Fibroblast of lung (primary cell): ENCODE measurements at regions not wholly inside any gene's neighbourhood (a gene's known extent, or its start where the extent isn't known, plus 50 kb on each side); places are given as distances from the start of the nearest gene placed in this dataset.
A peak's percentile ranks its signal among the peaks of the same experiment; 100 is the strongest.

Source experiments
- DNase-seq, 2 donors: peaks; one replicate each; pipeline versions ENCODE4 v3.0.0 to v3.0.0-alpha.2; 2010; ENCODE audit warnings: low read depth in 2 of 2
- H2AFZ ChIP-seq: 2 replicates; pipeline ENCODE4 v1.5.1; 2012; ENCODE audit warnings: low read length, control low read depth, inconsistent platforms
- H3K27ac ChIP-seq: 2 replicates; pipeline ENCODE4 v1.5.1; 2011; ENCODE audit warnings: low read length, control low read depth; ENCODE audit not compliant: insufficient read depth
- H3K27me3 ChIP-seq: 2 replicates; pipeline ENCODE4 v1.5.1; 2011; ENCODE audit warnings: mild to moderate bottlenecking, low read length; ENCODE audit not compliant: control insufficient read depth, insufficient read depth
- H3K36me3 ChIP-seq: 2 replicates; pipeline ENCODE4 v1.5.1; 2011; ENCODE audit warnings: low read length; ENCODE audit not compliant: control insufficient read depth, insufficient read depth
- H3K4me1 ChIP-seq: 2 replicates; pipeline ENCODE4 v1.5.1; 2011; ENCODE audit warnings: low read length; ENCODE audit not compliant: control insufficient read depth, insufficient read depth; ENCODE audit errors: extremely low read depth
- H3K4me2 ChIP-seq: 2 replicates; pipeline ENCODE4 v1.5.1; 2011; ENCODE audit warnings: low read length, control low read depth; ENCODE audit not compliant: insufficient read depth; ENCODE audit errors: extremely low read depth
- H3K4me3 ChIP-seq, 4 experiments: fragments of 200-600 bp in 1 of 4; sonication (generic) in 1 of 4; replicated peaks in 1 of 4; 2 replicates each; pipeline ENCODE4 v1.5.1; 2011 to 2016; ENCODE audit warnings: low read length in 4 of 4, low read depth in 3 of 4, mild to moderate bottlenecking in 3 of 4, control low read depth in 2 of 4, inconsistent platforms in 1 of 4, mixed read lengths in 1 of 4; ENCODE audit not compliant: insufficient read depth in 1 of 4; ENCODE audit errors: control extremely low read depth in 1 of 4
- H3K79me2 ChIP-seq: 2 replicates; pipeline ENCODE4 v1.5.1; 2012; ENCODE audit warnings: mild to moderate bottlenecking, low read length, inconsistent platforms; ENCODE audit not compliant: control insufficient read depth, insufficient read depth
- H3K9ac ChIP-seq: 2 replicates; pipeline ENCODE4 v1.5.1; 2011; ENCODE audit warnings: mild to moderate bottlenecking, low read length, control low read depth; ENCODE audit not compliant: insufficient read depth
- H3K9me3 ChIP-seq: 2 replicates; pipeline ENCODE4 v1.5.1; 2012; ENCODE audit warnings: low read depth, low read length; ENCODE audit not compliant: control insufficient read depth, insufficient read depth
- H4K20me1 ChIP-seq: 2 replicates; pipeline ENCODE4 v1.5.1; 2011; ENCODE audit warnings: low read length; ENCODE audit not compliant: control insufficient read depth, insufficient read depth; ENCODE audit errors: extremely low read depth
- EZH2 ChIP-seq: IDR thresholded peaks from 2 replicates; pipeline ENCODE4 v1.5.1; 2012; ENCODE audit warnings: low read length, control low read depth, mild to moderate bottlenecking; ENCODE audit errors: missing control alignments
- TF ChIP-seq, protein P1 (sequence below), 2 donors: IDR thresholded peaks in 1 of 2; conservative IDR thresholded peaks in 1 of 2; 1 replicate in 1 of 2; 2 replicates in 1 of 2; pipeline ENCODE4 v1.5.1; 2011 to 2012; ENCODE audit warnings: low read length in 2 of 2, control low read depth in 1 of 2, inconsistent platforms in 1 of 2, low read depth in 1 of 2, mild to moderate bottlenecking in 1 of 2

DNA sequence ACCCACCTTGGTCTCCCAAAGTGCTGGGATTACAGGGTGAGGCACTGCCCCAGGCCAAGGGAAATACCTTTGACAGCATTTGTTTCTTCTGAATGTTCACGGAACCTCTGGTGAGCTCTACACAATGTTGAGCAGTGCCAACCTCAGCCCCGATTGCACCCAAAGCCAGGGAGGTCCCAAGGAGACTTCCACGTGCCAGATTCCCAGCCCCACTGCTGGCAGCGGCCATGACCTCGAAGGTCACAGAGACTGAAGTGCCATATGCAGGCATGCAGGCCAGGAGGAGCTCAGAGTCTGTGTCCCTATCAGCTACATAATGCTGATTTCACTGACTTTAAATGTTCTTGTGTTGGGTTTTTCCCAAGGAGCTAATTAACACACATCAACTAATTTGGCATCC lies 226.4 kb upstream of the FOXF1 start:
- Histone ChIP-seq H3K9ac (no peak overlapping the region), H3K9me3 (no peaks in the 10 kb centered on the region), H4K20me1 (no peaks in the 10 kb centered on the region), H3K4me1 (no peaks in the 10 kb centered on the region), H3K79me2 (no peaks in the 10 kb centered on the region), H3K27me3 (peaks cover 26% of the 10 kb centered on the region), H3K4me3 (no peak overlapping the region), H3K27ac (no peak overlapping the region), H3K4me2 (no peak overlapping the region), H3K36me3 (no peaks in the 10 kb centered on the region), H2AFZ (no peak overlapping the region)
- no peak for DNase-seq
- TF ChIP-seq EZH2, result no peak
- TF ChIP-seq, protein P1, sequence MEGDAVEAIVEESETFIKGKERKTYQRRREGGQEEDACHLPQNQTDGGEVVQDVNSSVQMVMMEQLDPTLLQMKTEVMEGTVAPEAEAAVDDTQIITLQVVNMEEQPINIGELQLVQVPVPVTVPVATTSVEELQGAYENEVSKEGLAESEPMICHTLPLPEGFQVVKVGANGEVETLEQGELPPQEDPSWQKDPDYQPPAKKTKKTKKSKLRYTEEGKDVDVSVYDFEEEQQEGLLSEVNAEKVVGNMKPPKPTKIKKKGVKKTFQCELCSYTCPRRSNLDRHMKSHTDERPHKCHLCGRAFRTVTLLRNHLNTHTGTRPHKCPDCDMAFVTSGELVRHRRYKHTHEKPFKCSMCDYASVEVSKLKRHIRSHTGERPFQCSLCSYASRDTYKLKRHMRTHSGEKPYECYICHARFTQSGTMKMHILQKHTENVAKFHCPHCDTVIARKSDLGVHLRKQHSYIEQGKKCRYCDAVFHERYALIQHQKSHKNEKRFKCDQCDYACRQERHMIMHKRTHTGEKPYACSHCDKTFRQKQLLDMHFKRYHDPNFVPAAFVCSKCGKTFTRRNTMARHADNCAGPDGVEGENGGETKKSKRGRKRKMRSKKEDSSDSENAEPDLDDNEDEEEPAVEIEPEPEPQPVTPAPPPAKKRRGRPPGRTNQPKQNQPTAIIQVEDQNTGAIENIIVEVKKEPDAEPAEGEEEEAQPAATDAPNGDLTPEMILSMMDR (conservative IDR thresholded peaks at IDR 0.05 in 1 of 2, IDR thresholded peaks at IDR 0.05 in 1 of 2; ENCODE audit: low read depth in 1 of 2, low read length in 2 of 2), result no peak

DNA sequence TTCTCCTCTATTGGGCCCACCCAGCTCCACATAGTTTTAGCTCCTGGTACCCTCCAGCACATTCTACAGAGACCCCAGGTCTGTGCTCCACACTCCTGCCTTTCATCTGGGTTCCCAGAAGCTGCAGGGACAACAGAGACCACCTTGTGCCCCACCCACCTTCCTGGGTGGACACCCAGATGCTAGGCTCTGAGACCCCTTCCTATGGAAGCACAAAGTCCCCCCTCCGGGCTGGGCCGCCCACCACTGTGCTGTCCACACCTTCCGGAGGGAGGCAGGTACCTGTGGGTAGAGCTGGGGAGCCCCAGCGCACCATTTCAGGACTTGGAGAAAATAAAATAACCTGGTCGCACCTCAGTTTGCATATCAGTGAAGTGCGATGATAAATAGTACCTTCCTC lies 224.9 kb upstream of the FOXF1 start:
- Histone ChIP-seq H3K4me2 (no peak overlapping the region), H3K27me3 (peaks cover 27% of the 10 kb centered on the region), H3K4me1 (no peaks in the 10 kb centered on the region), H3K79me2 (no peaks in the 10 kb centered on the region), H3K9ac (no peak overlapping the region), H3K4me3 (no peak overlapping the region), H3K9me3 (no peaks in the 10 kb centered on the region), H3K36me3 (no peaks in the 10 kb centered on the region), H4K20me1 (no peaks in the 10 kb centered on the region), H3K27ac (no peak overlapping the region), H2AFZ (no peak overlapping the region)
- no peak for DNase-seq
- TF ChIP-seq, protein P1 (conservative IDR thresholded peaks at IDR 0.05 in 1 of 2, IDR thresholded peaks at IDR 0.05 in 1 of 2; ENCODE audit: low read depth in 1 of 2, low read length in 2 of 2), result no peak
- no peak for TF ChIP-seq EZH2

DNA sequence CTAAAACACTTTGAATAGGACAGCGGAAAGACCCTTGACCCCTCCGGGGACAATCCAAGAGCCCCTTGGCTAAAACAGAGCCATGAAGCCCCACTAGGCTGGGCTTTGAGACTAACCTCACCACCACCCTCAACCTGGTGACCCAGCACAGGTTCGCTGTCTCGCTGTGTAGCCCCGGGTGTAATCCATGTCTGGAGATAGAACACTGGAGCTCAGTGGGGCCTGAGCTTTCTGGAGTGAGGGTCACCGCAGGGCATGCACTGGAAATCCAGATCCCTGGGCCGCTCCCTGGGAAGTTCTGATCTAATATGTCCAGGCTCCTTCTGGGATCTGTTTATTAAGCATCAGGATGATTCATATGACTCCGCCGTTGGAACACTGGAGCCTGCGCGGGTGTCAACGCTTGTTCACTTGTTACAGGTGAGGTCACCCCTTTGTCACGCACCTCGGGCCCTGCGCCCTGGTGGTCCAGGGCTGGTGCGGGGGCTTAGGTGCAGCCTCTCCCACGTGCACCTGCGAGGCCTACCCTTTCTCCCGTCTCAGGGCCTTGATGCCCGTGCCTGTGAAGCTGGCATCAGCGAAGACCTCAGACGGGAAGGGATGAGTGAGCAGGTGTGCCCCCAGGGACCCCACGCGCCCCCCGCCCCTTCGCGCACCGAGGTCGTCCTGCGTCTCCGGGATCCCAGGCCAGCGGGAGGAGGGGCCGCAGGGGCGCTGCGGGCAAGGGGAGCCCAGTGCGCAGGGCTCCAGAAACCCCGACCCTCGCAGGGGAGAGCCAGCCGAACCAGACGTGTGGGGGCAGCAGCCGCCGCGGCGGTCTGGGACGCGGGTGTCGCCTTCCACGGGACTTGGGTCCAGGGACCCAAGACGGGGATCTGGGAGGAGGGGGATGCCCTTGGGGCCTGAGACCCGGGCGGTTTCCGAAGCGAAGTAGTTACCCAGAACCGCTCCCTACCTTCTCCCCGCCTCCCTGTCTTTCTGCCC lies 224.1 kb upstream of the FOXF1 start:
- Histone ChIP-seq H3K27ac (no peak overlapping the region), H3K4me2 (peak overlapping the region; percentile 66), H4K20me1 (no peaks in the 10 kb centered on the region), H3K79me2 (no peaks in the 10 kb centered on the region), H3K9me3 (no peaks in the 10 kb centered on the region), H2AFZ (no peak overlapping the region), H3K27me3 (peaks cover 27% of the 10 kb centered on the region), H3K9ac (no peak overlapping the region), H3K4me3 (peak overlapping the region in 1 of 4 experiments; percentile 45), H3K36me3 (no peaks in the 10 kb centered on the region), H3K4me1 (no peaks in the 10 kb centered on the region)
- peak in 1 of 2 donors; percentile 30 for DNase-seq
- TF ChIP-seq EZH2, result no peak
